ENCODE measurements at regions not wholly inside any gene's neighbourhood (a gene's known extent, or its start where the extent isn't known, plus 50 kb on each side); places are given as distances from the start of the nearest gene placed in this dataset.

GRCh38 chr7:106749165-106749564 lies 88.2 kb upstream of the CCDC71L start:
- TF ChIP-seq POLR2A (IDR thresholded peaks at IDR 0.05) = no peak
- no peak for TF ChIP-seq EP300 (IDR thresholded peaks at IDR 0.05)
- TF ChIP-seq, protein P1, sequence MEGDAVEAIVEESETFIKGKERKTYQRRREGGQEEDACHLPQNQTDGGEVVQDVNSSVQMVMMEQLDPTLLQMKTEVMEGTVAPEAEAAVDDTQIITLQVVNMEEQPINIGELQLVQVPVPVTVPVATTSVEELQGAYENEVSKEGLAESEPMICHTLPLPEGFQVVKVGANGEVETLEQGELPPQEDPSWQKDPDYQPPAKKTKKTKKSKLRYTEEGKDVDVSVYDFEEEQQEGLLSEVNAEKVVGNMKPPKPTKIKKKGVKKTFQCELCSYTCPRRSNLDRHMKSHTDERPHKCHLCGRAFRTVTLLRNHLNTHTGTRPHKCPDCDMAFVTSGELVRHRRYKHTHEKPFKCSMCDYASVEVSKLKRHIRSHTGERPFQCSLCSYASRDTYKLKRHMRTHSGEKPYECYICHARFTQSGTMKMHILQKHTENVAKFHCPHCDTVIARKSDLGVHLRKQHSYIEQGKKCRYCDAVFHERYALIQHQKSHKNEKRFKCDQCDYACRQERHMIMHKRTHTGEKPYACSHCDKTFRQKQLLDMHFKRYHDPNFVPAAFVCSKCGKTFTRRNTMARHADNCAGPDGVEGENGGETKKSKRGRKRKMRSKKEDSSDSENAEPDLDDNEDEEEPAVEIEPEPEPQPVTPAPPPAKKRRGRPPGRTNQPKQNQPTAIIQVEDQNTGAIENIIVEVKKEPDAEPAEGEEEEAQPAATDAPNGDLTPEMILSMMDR (IDR thresholded peaks at IDR 0.05) = no peak
- TF ChIP-seq POLR2AphosphoS5 (IDR thresholded peaks at IDR 0.05) = no peak
